HUES6 (cell line): ENCODE measurements at regions not wholly inside any gene's neighbourhood (a gene's known extent, or its start where the extent isn't known, plus 50 kb on each side); places are given as distances from the start of the nearest gene placed in this dataset.
"Not testable (repeated sequence)": the region's sequence is repeated elsewhere in the genome, so short reads cannot be mapped to it uniquely, and the experiment has no call there.

Experiments used
- H3K27ac ChIP-seq: 2 replicates; pipeline ENCODE4 v1.7.0; 2013; ENCODE audit warnings: low read depth, mild to moderate bottlenecking, low read length, inconsistent platforms
- H3K27me3 ChIP-seq: 2 replicates; pipeline ENCODE4 v1.6.1; 2013; ENCODE audit warnings: low read length; ENCODE audit not compliant: control insufficient read depth, insufficient read depth
- H3K36me3 ChIP-seq: 2 replicates; pipeline ENCODE4 v1.6.1; 2013; ENCODE audit warnings: low read length; ENCODE audit not compliant: control insufficient read depth, insufficient read depth
- H3K4me1 ChIP-seq: 2 replicates; pipeline ENCODE4 v1.6.1; 2013; ENCODE audit warnings: low read length; ENCODE audit not compliant: control insufficient read depth, insufficient read depth
- H3K4me3 ChIP-seq: 2 replicates; pipeline ENCODE4 v1.5.1; 2013; ENCODE audit warnings: low read depth, low read length
- H3K9ac ChIP-seq: one replicate; pipeline ENCODE4 v1.6.1; 2013; ENCODE audit warnings: mild to moderate bottlenecking, low read length
- H3K9me3 ChIP-seq: 2 replicates; pipeline ENCODE4 v1.6.1; 2013; ENCODE audit warnings: low read depth, low read length; ENCODE audit not compliant: control insufficient read depth, insufficient read depth

DNA sequence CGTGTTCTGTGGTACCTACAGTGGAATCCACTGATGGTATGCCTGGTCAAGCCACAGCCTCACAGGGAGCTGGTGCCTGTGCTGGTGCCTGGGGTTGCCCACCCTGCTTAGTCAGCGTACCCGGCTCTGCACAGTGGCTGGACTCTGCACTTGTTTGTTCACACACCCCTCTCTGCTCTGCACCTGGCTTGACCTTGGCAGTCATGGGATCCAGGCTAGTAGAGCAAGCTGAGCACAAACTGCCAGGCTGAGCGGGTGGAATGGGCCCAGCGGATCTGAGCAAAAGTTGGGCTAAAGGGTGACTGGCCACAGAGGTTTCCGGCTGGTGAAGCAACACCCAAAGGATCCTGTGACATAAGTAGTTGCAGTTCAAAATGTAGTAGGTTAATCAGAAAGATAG, 163.5 kb downstream of the CDH19 start:
- Histone ChIP-seq H3K27me3 (no peaks in the 10 kb centered on the region), H3K9me3 (no peaks in the 10 kb centered on the region), H3K4me3 (no peak overlapping the region), H3K9ac (no peak overlapping the region), H3K36me3 (no peaks in the 10 kb centered on the region), H3K4me1 (no peaks in the 10 kb centered on the region), H3K27ac (no peak overlapping the region)

GRCh38 chr18:66439670-66440069, 164.2 kb downstream of the CDH19 start:
- H3K27me3 ChIP-seq, result no peaks in the 10 kb centered on the region
- no peaks in the 10 kb centered on the region for H3K9me3 ChIP-seq
- no peaks in the 10 kb centered on the region for H3K4me1 ChIP-seq
- no peak overlapping the region for H3K9ac ChIP-seq
- no peaks in the 10 kb centered on the region for H3K36me3 ChIP-seq
- H3K4me3 ChIP-seq, result no peak overlapping the region
- no peak overlapping the region for H3K27ac ChIP-seq

DNA sequence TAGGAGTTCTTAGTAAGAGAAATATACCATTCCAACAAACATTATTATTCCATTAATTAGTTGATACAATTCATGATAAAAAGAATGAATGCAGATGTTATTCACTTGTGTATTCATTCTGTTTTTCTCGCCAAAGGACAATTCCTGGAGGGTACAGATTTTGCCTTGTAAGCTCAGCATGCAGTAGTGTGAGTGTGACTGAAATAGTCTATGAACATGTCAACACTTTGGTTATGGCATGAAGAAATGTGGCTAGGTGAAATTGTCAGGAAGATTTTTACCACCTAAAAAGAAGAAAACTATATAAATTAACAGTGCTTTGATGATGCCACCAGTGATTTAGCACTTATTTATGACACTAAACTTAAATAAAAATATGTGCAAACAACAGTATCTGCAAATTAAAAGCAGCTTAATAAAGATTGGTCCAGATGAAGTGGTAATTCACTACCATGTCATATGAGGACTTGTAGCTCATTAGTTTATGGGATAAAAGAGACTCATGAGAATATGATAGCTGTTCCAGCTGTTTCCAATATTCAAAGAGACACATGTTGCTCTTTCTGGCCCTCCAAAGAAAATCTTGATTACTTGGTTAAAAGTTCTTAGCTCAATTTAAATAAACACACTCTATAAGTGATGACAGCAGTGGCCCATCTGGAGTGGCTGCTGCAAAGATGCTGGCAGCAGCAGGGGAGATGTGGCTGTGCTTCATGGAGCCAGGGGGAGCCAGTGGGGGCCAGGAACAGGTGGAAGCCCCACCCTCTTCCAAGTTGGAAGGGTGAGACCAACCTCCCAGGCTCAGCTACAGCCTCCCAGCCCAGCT, 165.0 kb downstream of the CDH19 start:
- Histone ChIP-seq H3K36me3 (no peaks in the 10 kb centered on the region), H3K4me3 (no peak overlapping the region), H3K27ac (no peak overlapping the region), H3K27me3 (no peaks in the 10 kb centered on the region), H3K9me3 (no peaks in the 10 kb centered on the region), H3K4me1 (no peaks in the 10 kb centered on the region), H3K9ac (no peak overlapping the region)

GRCh38 chr18:66432636-66433035, 171.3 kb downstream of the CDH19 start:
- H3K9me3 ChIP-seq, result no peaks in the 10 kb centered on the region
- H3K9ac ChIP-seq, result no peak overlapping the region
- no peaks in the 10 kb centered on the region for H3K4me1 ChIP-seq

GRCh38 chr18:66428795-66429194, 175.1 kb downstream of the CDH19 start:
- H3K4me1 ChIP-seq, result no peaks in the 10 kb centered on the region
- no peak overlapping the region for H3K4me3 ChIP-seq
- H3K27me3 ChIP-seq, result no peaks in the 10 kb centered on the region
- H3K36me3 ChIP-seq, result no peaks in the 10 kb centered on the region
- no peaks in the 10 kb centered on the region for H3K9me3 ChIP-seq
- no peak overlapping the region for H3K9ac ChIP-seq
- H3K27ac ChIP-seq, result no peak overlapping the region

More at GRCh38 chr18:66432636-66433035, 171.3 kb downstream of the CDH19 start:
- Histone ChIP-seq H3K4me3 (no peak overlapping the region), H3K27ac (no peak overlapping the region), H3K36me3 (no peaks in the 10 kb centered on the region), H3K27me3 (no peaks in the 10 kb centered on the region)

DNA sequence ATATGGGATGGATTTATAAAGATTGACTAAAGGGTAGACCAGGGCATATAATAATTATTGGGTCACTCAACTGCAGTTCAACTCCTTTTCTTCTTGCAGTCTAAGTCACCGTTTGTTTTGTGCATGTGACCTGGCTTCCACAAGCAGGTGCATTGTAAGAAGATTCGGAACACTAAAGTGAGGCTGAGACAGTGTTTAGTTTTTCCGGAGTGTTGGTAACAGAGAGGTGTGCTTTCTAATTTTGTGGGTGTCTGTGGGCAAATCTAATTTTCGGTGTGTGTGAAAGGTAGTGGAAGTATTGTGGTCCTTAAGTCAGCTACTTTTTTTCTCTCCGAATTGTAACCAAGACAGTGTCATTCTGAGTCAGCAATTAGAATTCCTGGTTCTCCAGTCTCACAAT, 184.5 kb downstream of the CDH19 start:
- H3K9ac ChIP-seq, result no peak overlapping the region
- no peaks in the 10 kb centered on the region for H3K27me3 ChIP-seq
- no peaks in the 10 kb centered on the region for H3K4me1 ChIP-seq
- no peak overlapping the region for H3K4me3 ChIP-seq
- no peak overlapping the region for H3K27ac ChIP-seq
- no peaks in the 10 kb centered on the region for H3K9me3 ChIP-seq
- no peaks in the 10 kb centered on the region for H3K36me3 ChIP-seq

DNA sequence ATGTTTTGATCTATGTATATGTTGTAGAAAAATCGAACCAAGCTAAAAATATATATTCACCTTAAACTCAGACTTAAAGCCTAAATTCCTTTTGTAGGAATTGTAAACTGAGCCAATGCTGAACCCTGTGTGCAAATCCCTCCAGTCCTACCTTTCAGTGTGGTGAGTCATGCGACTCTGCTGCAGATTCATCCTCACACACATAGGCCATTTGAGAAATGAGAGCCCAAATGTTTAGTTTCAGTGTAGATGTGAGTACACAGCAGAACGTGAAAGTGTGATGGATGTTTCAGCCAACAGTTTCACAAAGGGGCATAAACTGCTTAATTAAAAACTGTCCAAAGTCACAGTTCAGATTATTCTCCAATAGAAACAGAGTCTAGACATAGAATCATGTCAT, 193.2 kb downstream of the CDH19 start:
- Histone ChIP-seq H3K9ac (no peak overlapping the region), H3K4me3 (no peak overlapping the region), H3K36me3 (no peaks in the 10 kb centered on the region), H3K4me1 (no peaks in the 10 kb centered on the region), H3K9me3 (no peaks in the 10 kb centered on the region), H3K27ac (no peak overlapping the region), H3K27me3 (no peaks in the 10 kb centered on the region)

GRCh38 chr18:66395671-66396218, 208.1 kb downstream of the CDH19 start:
- H3K9ac ChIP-seq, result no peak overlapping the region

GRCh38 chr18:66393463-66393862, 210.4 kb downstream of the CDH19 start:
- H3K27me3 ChIP-seq, result no peaks in the 10 kb centered on the region
- no peak overlapping the region for H3K27ac ChIP-seq
- no peak overlapping the region for H3K4me3 ChIP-seq
- H3K4me1 ChIP-seq, result no peaks in the 10 kb centered on the region
- H3K9ac ChIP-seq, result no peak overlapping the region
- H3K36me3 ChIP-seq, result no peaks in the 10 kb centered on the region
- peaks cover 31% of the 10 kb centered on the region for H3K9me3 ChIP-seq

More at GRCh38 chr18:66395671-66396218, 208.1 kb downstream of the CDH19 start:
- no peaks in the 10 kb centered on the region for H3K36me3 ChIP-seq
- H3K4me3 ChIP-seq, result no peak overlapping the region
- H3K27ac ChIP-seq, result no peak overlapping the region
- H3K4me1 ChIP-seq, result no peaks in the 10 kb centered on the region
- peaks cover 16% of the 10 kb centered on the region for H3K9me3 ChIP-seq
- no peaks in the 10 kb centered on the region for H3K27me3 ChIP-seq

DNA sequence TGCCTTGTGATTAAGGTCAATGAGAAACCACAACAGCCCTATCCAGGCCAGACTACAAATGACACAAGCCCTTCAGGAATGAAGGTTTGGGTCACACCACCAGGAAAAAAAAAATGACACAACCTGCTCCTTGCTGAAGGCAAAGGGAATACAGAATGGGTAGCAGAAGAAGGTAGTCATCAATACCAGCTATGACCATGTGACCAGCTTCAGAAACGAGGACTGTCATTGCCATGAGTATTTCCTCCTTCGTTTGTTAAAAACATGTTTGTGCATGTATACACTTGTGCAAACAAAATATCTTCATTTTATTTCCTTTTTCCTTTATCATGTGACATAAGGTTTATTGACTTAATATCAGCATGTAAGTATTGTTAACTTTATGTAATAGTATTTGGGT, 226.6 kb downstream of the CDH19 start:
- no peaks in the 10 kb centered on the region for H3K27me3 ChIP-seq
- H3K9ac ChIP-seq, result no peak overlapping the region
- H3K4me3 ChIP-seq, result no peak overlapping the region
- no peak overlapping the region for H3K27ac ChIP-seq
- H3K4me1 ChIP-seq, result no peaks in the 10 kb centered on the region
- H3K9me3 ChIP-seq, result peaks cover 12% of the 10 kb centered on the region; the same call in 1 of the 2 replicates
- H3K36me3 ChIP-seq, result no peaks in the 10 kb centered on the region

DNA sequence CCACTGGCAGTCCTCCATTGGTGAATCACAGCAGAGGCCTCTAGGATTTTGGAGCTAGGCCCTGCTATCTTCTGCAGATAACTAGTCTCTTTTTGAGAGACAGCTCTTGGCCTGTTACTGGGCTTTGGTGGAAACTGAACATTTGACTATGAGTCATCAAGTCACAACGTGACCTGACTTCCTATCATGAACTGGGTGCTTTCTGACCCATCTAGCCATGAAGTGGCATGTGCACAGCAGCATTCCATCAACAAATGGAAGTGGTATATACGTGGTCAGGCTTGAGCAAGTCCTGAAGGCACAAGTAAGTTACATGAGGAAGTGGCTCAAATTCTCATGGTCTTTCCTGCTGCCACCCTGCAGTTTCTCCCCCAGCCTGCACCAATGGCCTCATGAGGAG, 228.5 kb downstream of the CDH19 start:
- H3K36me3 ChIP-seq, H3K27me3 ChIP-seq, H3K4me3 ChIP-seq, H3K9ac ChIP-seq, H3K27ac ChIP-seq, H3K4me1 ChIP-seq: not testable (repeated sequence)
- peaks cover 18% of the 10 kb centered on the region; the same call in 1 of the 2 replicates for H3K9me3 ChIP-seq
